ENCODE measurements at regions not wholly inside any gene's neighbourhood (a gene's known extent, or its start where the extent isn't known, plus 50 kb on each side); places are given as distances from the start of the nearest gene placed in this dataset.

- no peak overlapping the region for H3K4me3 ChIP-seq (ENCODE audit: low read depth in 1 of 2, low read length in 1 of 2)
- TF ChIP-seq, protein P1, sequence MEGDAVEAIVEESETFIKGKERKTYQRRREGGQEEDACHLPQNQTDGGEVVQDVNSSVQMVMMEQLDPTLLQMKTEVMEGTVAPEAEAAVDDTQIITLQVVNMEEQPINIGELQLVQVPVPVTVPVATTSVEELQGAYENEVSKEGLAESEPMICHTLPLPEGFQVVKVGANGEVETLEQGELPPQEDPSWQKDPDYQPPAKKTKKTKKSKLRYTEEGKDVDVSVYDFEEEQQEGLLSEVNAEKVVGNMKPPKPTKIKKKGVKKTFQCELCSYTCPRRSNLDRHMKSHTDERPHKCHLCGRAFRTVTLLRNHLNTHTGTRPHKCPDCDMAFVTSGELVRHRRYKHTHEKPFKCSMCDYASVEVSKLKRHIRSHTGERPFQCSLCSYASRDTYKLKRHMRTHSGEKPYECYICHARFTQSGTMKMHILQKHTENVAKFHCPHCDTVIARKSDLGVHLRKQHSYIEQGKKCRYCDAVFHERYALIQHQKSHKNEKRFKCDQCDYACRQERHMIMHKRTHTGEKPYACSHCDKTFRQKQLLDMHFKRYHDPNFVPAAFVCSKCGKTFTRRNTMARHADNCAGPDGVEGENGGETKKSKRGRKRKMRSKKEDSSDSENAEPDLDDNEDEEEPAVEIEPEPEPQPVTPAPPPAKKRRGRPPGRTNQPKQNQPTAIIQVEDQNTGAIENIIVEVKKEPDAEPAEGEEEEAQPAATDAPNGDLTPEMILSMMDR (IDR thresholded peaks at IDR 0.05) = no peak
- H3K27me3 ChIP-seq = peaks cover 12% of the 10 kb centered on the region
- no peaks in the 10 kb centered on the region for H3K9me3 ChIP-seq
- H3K27ac ChIP-seq = no peak overlapping the region
- no peaks in the 10 kb centered on the region for H3K4me1 ChIP-seq (ENCODE audit: control insufficient read depth in 1 of 2, insufficient read depth in 1 of 2, low read depth in 1 of 2, low read length in 1 of 2)
- H3K36me3 ChIP-seq = no peaks in the 10 kb centered on the region
Measured at GRCh38 chr11:113552271-113552670, 77.1 kb upstream of the DRD2 start.

DNA sequence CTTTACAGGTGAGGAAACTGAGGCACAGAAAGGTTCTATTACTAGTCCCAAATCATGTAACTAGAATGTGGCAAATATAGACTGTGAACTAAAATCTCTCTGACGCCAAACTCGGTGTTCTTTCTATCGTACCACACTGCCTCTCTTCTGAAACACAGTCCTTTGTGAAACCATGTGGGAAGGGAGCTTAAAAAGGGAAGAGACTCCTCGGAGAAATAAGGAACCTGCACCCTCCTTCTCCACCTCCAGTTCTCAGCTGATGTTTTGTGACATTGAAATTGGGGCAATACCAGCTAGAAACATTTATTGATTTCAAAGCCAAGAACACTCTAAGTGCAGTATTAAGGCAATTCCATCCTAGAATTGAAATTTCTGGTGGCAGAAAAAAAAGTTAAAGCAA lies 76.4 kb upstream of the DRD2 start:
- TF ChIP-seq, protein P1 (IDR thresholded peaks at IDR 0.05) = no peak
- Histone ChIP-seq H3K36me3 (no peaks in the 10 kb centered on the region), H3K27ac (no peak overlapping the region), H3K4me1 (ENCODE audit: control insufficient read depth in 1 of 2, insufficient read depth in 1 of 2, low read depth in 1 of 2, low read length in 1 of 2) (no peaks in the 10 kb centered on the region), H3K4me3 (ENCODE audit: low read depth in 1 of 2, low read length in 1 of 2) (no peak overlapping the region), H3K27me3 (peaks cover 18% of the 10 kb centered on the region), H3K9me3 (no peaks in the 10 kb centered on the region)

GRCh38 chr11:113549611-113550578 lies 74.7 kb upstream of the DRD2 start:
- H3K36me3 ChIP-seq = no peaks in the 10 kb centered on the region
- TF ChIP-seq, protein P1 (IDR thresholded peaks at IDR 0.05) = no peak
- H3K27me3 ChIP-seq = peaks cover 34% of the 10 kb centered on the region
- no peaks in the 10 kb centered on the region for H3K9me3 ChIP-seq
- no peak overlapping the region for H3K27ac ChIP-seq
- H3K4me1 ChIP-seq (ENCODE audit: control insufficient read depth in 1 of 2, insufficient read depth in 1 of 2, low read depth in 1 of 2, low read length in 1 of 2) = no peaks in the 10 kb centered on the region
- H3K4me3 ChIP-seq (ENCODE audit: low read depth in 1 of 2, low read length in 1 of 2) = no peak overlapping the region

DNA sequence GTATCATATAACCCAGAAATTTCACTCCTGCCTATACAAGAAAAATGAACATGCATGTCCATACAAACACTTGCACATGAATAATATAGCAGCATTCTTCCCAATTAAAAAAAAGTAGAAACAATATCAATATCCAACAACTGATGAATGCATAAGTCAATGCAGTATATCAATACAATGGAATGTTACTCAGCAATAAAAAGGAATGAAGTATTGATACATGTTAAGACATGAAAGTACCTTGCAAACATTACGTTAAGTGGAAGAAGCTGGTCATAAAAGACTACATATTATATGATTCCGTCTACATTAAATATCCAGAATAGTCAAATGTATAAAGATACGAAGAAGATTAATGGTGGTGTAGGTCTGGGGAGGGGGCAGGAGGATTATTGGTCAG lies 73.9 kb upstream of the DRD2 start:
- H3K4me3 ChIP-seq (ENCODE audit: low read depth in 1 of 2, low read length in 1 of 2) = no peak overlapping the region
- no peaks in the 10 kb centered on the region for H3K4me1 ChIP-seq (ENCODE audit: control insufficient read depth in 1 of 2, insufficient read depth in 1 of 2, low read depth in 1 of 2, low read length in 1 of 2)
- no peaks in the 10 kb centered on the region for H3K36me3 ChIP-seq
- no peaks in the 10 kb centered on the region for H3K9me3 ChIP-seq
- no peak overlapping the region for H3K27ac ChIP-seq
- TF ChIP-seq, protein P1 (IDR thresholded peaks at IDR 0.05) = no peak
- H3K27me3 ChIP-seq = peaks cover 41% of the 10 kb centered on the region

DNA sequence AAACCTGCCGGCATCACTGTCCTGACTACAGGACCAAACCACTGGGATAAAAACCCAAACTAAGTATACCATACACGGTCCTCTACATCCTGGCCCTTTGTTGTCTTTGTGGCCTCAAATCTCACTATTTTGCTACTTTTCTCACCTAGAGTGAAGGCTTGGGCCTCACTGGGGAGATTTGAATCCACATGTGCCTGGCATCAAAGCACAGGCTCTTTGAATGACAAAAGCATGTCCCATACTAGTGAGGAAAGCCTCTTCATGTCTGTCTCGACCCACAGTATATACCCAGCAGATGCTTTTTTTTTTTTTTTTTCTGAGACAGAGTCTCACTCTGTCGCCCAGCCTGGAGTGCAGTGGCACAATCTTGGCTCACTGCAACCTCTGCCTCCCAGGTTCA lies 72.5 kb upstream of the DRD2 start:
- peaks cover 41% of the 10 kb centered on the region for H3K27me3 ChIP-seq
- H3K4me3 ChIP-seq (ENCODE audit: low read depth in 1 of 2, low read length in 1 of 2) = no peak overlapping the region
- TF ChIP-seq, protein P1 (IDR thresholded peaks at IDR 0.05) = no peak
- H3K27ac ChIP-seq = no peak overlapping the region
- no peaks in the 10 kb centered on the region for H3K36me3 ChIP-seq
- no peaks in the 10 kb centered on the region for H3K4me1 ChIP-seq (ENCODE audit: control insufficient read depth in 1 of 2, insufficient read depth in 1 of 2, low read depth in 1 of 2, low read length in 1 of 2)
- H3K9me3 ChIP-seq = no peaks in the 10 kb centered on the region
